Fibroblast of mammary gland (primary cell): ENCODE measurements at regions not wholly inside any gene's neighbourhood (a gene's known extent, or its start where the extent isn't known, plus 50 kb on each side); places are given as distances from the start of the nearest gene placed in this dataset.

Experiments used
- DNase-seq: peaks from one replicate; pipeline ENCODE4 v3.0.0-alpha.2; 2010; ENCODE audit warnings: low read depth
- H3K4me3 ChIP-seq: 2 replicates; pipeline ENCODE4 v1.5.1; 2011; ENCODE audit warnings: low read depth, mild to moderate bottlenecking, low read length, moderate library complexity; ENCODE audit not compliant: control insufficient read depth
- TF ChIP-seq, protein P1 (sequence below): conservative IDR thresholded peaks from 2 replicates; pipeline ENCODE4 v1.5.1; 2011; ENCODE audit warnings: low read depth, low read length, inconsistent platforms; ENCODE audit not compliant: control insufficient read depth, insufficient read depth

DNA sequence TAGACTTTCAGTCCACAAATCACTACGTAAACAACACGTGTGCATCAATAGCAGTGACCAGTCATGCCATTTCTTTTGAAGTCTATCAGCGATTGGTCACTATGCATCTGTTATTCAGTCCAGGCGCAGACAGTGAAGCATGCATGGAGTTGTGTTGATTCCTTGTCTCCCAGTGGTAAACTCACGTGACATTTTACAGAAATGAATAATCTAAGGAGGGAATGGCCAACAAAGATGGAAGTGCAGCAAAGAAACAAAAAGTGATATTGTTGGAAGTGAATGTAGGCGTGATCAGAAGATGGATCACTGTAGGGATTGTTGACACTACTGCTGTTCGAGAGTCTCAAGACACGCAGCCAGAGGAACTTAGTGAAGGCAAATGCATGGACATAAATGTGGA lies 317.8 kb upstream of the MGAT5 start:
- DNase-seq, result no peak
- no peak overlapping the region for H3K4me3 ChIP-seq
- TF ChIP-seq, protein P1, sequence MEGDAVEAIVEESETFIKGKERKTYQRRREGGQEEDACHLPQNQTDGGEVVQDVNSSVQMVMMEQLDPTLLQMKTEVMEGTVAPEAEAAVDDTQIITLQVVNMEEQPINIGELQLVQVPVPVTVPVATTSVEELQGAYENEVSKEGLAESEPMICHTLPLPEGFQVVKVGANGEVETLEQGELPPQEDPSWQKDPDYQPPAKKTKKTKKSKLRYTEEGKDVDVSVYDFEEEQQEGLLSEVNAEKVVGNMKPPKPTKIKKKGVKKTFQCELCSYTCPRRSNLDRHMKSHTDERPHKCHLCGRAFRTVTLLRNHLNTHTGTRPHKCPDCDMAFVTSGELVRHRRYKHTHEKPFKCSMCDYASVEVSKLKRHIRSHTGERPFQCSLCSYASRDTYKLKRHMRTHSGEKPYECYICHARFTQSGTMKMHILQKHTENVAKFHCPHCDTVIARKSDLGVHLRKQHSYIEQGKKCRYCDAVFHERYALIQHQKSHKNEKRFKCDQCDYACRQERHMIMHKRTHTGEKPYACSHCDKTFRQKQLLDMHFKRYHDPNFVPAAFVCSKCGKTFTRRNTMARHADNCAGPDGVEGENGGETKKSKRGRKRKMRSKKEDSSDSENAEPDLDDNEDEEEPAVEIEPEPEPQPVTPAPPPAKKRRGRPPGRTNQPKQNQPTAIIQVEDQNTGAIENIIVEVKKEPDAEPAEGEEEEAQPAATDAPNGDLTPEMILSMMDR, result no peak

DNA sequence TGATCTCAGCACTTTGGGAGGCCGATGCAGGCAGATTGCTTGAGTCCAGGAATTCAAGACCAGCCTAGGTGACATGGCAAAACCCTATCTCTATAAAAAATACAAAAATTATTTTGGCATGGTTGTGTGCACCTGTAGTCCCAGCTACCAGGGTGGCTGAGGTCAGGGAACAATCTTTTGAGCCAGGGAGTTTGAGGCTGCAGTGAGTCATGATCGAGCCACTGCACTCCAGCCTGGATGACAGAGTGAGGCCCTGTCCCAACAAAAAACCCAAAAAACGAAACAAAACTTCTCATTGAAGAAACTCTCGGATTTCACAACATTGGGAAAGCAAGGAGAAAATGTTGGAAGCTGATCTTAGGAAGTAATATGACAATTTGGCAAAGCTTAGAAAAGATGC lies 317.3 kb upstream of the MGAT5 start:
- no peak overlapping the region for H3K4me3 ChIP-seq
- TF ChIP-seq, protein P1, result no peak
- no peak for DNase-seq

DNA sequence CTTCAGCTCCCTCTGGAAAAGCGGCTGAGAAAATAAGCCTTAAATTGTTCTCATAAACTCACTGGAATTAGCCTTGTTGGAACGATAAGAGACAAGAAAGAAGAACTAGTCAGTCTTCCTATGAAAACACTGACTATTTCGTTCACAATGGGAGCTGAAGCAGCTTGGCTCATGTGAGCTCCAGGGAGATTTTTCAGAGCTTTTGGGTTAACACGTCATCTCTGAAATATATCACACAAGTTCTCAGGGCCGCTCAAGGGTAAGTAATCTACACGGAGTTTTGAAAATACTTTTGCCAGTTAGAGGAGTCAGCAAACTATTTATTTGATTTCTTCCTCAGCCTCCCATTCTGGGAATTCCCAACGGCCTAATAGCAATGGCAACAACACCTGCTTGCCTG lies 316.2 kb upstream of the MGAT5 start:
- TF ChIP-seq, protein P1, result no peak
- DNase-seq, result no peak
- H3K4me3 ChIP-seq, result no peak overlapping the region

DNA sequence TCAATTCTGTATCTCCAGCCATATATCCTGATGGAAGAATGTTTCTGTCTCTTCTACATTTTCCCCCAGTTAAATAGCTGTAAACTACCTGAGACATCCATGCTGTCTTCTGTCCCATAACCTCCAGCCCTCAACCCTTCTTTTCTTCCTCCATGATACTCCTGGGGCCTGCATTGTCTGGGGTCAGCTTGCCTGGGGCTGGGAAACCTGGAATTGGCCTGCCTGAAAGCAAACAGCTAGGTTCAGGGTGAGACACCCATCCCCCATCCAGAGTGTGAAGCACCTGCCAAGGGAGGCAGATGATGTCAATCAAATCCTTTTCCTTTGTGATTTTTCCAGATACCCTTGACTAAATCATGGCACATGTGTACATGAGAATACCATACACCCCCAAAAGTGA lies 313.7 kb upstream of the MGAT5 start:
- H3K4me3 ChIP-seq, result no peak overlapping the region
- DNase-seq, result no peak
- TF ChIP-seq, protein P1, result no peak

DNA sequence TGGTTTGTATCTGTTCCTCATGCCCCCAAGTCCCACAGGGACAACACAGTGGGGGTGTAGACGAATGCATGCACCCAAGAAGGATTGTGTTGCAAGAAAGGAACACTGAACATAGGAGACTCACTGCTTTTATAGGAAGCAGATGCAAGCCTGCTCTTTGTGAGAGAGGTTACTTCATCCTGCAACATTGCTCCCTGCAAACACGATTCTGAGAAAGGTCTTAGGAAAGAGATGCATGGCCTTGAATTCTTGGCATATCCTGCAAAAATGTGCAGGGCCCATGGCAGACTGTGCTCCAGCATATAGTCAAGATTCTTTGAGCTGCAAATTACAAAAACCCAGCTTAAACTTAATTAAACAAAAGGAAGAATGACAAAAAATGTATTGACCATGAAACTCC lies 312.2 kb upstream of the MGAT5 start:
- H3K4me3 ChIP-seq, result no peak overlapping the region
- no peak for DNase-seq
- TF ChIP-seq, protein P1, result no peak

DNA sequence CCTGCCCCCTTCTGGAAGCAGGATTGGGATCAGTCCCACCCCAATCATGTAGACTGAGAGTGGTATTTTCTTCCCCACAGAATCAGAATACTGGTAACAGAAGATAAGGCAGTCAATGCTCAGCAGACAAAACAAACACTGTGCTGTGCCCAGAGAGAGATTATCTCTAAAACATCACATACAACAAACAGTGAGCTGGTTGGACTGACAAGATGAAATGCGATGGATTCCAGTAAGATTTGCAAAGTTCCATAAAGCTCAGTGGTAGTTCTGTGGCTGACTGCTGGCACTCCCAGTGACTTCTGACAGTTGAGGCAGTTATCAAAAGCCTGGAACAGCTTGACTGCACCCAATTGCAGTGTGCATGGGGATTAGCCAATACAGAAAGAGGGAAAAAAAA lies 311.5 kb upstream of the MGAT5 start:
- DNase-seq, result no peak
- TF ChIP-seq, protein P1, result no peak
- no peak overlapping the region for H3K4me3 ChIP-seq

DNA sequence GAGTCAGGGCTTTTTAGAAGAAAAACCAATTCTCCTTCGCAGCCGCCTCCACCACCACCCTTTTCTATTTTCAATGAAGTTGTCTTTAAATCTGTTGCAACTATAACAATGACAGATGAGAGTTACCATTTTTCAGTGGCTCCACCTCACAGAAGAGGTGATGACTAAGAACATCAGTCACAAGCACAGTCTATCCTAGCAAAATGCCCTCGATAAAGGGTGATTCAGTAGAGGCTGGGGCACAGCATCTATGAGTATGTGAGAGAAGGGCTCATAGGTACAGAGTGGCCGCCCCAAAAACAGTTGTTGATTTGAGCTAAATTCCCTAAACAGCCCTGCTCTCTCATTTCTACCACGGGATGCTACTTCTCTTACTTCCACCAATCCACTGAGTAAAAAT lies 310.8 kb upstream of the MGAT5 start:
- H3K4me3 ChIP-seq, result no peak overlapping the region
- TF ChIP-seq, protein P1, result no peak
- DNase-seq, result no peak
